ENCODE measurements at regions not wholly inside any gene's neighbourhood (a gene's known extent, or its start where the extent isn't known, plus 50 kb on each side); places are given as distances from the start of the nearest gene placed in this dataset.

- ChIA-PET CTCF (no interaction called here), POLR2A (no interaction called here)
- no TSS peak for BruUV-seq (replicated peaks)
- no peaks in the 10 kb centered on the region for H3K36me3 ChIP-seq (ENCODE audit: control insufficient read depth in 2 of 2, extremely low read depth in 1 of 2, insufficient read depth in 2 of 2, low read length in 2 of 2)
- no peak overlapping the region for H3K4me2 ChIP-seq (ENCODE audit: insufficient read depth, low read length)
- no peak overlapping the region for H3K9ac ChIP-seq (replicated peaks; ENCODE audit: extremely low read depth, insufficient read depth, low read length)
- H3K27me3 ChIP-seq (ENCODE audit: control insufficient read depth in 2 of 2, insufficient read depth in 2 of 2, low read length in 2 of 2), result no peaks in the 10 kb centered on the region
- no peak for FAIRE-seq
- dilution Hi-C loops (cut with MboI; ENCODE audit: extremely low pct_ligation_motif_present, low sequenced_read_pairs) (no loop called here), intact Hi-C loops (cut with micrococcal nuclease) (no loop called here)
- H3K9me3 ChIP-seq (replicated peaks; ENCODE audit: control insufficient read depth, insufficient read depth, low read length), result no peaks in the 10 kb centered on the region
- no peak overlapping the region for H3K27ac ChIP-seq (ENCODE audit: insufficient read depth, low read depth, low read length)
- no peaks in the 10 kb centered on the region for H3K79me2 ChIP-seq (ENCODE audit: control insufficient read depth, insufficient read depth, low read length)
- H2AFZ ChIP-seq (ENCODE audit: low read depth, low read length), result no peak overlapping the region
- H3K4me3 ChIP-seq (replicated peaks in 1 of 3; ENCODE audit: insufficient read depth in 1 of 3, low read depth in 1 of 3, low read length in 3 of 3), result no peak overlapping the region
- no peaks in the 10 kb centered on the region for H3K9me1 ChIP-seq (replicated peaks; ENCODE audit: control insufficient read depth, extremely low read depth, insufficient read depth, low read length)
- no peak for TF ChIP-seq MYC (IDR thresholded peaks at IDR 0.05; ENCODE audit: low read depth, low read length)
- TF ChIP-seq GATA2 (IDR thresholded peaks at IDR 0.05; ENCODE audit: insufficient read depth, insufficient read length, low read depth, low read length), result no peak
- no peak for TF ChIP-seq EZH2 (IDR thresholded peaks at IDR 0.05; ENCODE audit: borderline replicate concordance, low read depth, low read length, severe bottlenecking)
- no peak for TF ChIP-seq POLR2A (IDR thresholded peaks at IDR 0.05; ENCODE audit: low read depth, low read length)
- no peak for TF ChIP-seq JUN (IDR thresholded peaks at IDR 0.05; ENCODE audit: borderline replicate concordance, insufficient read depth, insufficient read length, low read depth)
- TF ChIP-seq, protein P1, sequence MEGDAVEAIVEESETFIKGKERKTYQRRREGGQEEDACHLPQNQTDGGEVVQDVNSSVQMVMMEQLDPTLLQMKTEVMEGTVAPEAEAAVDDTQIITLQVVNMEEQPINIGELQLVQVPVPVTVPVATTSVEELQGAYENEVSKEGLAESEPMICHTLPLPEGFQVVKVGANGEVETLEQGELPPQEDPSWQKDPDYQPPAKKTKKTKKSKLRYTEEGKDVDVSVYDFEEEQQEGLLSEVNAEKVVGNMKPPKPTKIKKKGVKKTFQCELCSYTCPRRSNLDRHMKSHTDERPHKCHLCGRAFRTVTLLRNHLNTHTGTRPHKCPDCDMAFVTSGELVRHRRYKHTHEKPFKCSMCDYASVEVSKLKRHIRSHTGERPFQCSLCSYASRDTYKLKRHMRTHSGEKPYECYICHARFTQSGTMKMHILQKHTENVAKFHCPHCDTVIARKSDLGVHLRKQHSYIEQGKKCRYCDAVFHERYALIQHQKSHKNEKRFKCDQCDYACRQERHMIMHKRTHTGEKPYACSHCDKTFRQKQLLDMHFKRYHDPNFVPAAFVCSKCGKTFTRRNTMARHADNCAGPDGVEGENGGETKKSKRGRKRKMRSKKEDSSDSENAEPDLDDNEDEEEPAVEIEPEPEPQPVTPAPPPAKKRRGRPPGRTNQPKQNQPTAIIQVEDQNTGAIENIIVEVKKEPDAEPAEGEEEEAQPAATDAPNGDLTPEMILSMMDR (IDR thresholded peaks at IDR 0.05; ENCODE audit: extremely low read depth in 1 of 2, insufficient read depth in 1 of 2, low read depth in 1 of 2, low read length in 2 of 2), result no peak
- no peak for TF ChIP-seq FOS (IDR thresholded peaks at IDR 0.05; ENCODE audit: borderline replicate concordance, insufficient read depth, low read length)
- no peak for TF ChIP-seq POLR2AphosphoS5 (IDR thresholded peaks at IDR 0.05; ENCODE audit: insufficient read depth, low read depth, low read length)
- TF ChIP-seq, protein P2, sequence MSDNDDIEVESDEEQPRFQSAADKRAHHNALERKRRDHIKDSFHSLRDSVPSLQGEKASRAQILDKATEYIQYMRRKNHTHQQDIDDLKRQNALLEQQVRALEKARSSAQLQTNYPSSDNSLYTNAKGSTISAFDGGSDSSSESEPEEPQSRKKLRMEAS (IDR thresholded peaks at IDR 0.05; ENCODE audit: insufficient read depth, insufficient read length), result no peak
- no peaks in the 10 kb centered on the region for H3K4me1 ChIP-seq (ENCODE audit: control insufficient read depth, extremely low read depth, insufficient read depth, low read length)
- H4K20me1 ChIP-seq (replicated peaks; ENCODE audit: control insufficient read depth, extremely low read depth, insufficient read depth, low read length), result no peaks in the 10 kb centered on the region
- DNase-seq (ENCODE audit: low read depth, low spot score), result no peak
These were observed 770.1 kb downstream of the KCNJ18 start for GRCh38 chr17:22462461-22462860.
